ENCODE measurements at regions not wholly inside any gene's neighbourhood (a gene's known extent, or its start where the extent isn't known, plus 50 kb on each side); places are given as distances from the start of the nearest gene placed in this dataset.

- ATAC-seq (ENCODE audit: low read depth) (no peak), DNase-seq (no peak)
- ChIA-PET CTCF (no interaction called here), POLR2A (ENCODE audit: unreplicated experiment) (no interaction called here)
- H2AFZ ChIP-seq (replicated peaks; ENCODE audit: low read length, poor library complexity), result no peak overlapping the region
- no peak overlapping the region for H3K9ac ChIP-seq (ENCODE audit: low read depth, low read length)
- no peaks in the 10 kb centered on the region for H4K20me1 ChIP-seq (ENCODE audit: insufficient read depth, low read length)
- H4K8ac ChIP-seq (ENCODE audit: low read depth in 2 of 2, low read length in 2 of 2), result no peak overlapping the region
- in situ Hi-C loops (cut with MboI; ENCODE audit: low sequenced_read_pairs) (no loop called here), dilution Hi-C loops (cut with HindIII; ENCODE audit: low sequenced_read_pairs, unreplicated experiment) (no loop called here), intact Hi-C loops (cut with micrococcal nuclease) (no loop called here)
- H3K27me3 ChIP-seq (ENCODE audit: control insufficient read depth, insufficient read depth, low read length), result no peaks in the 10 kb centered on the region
- no peak for TF ChIP-seq BHLHE40 (IDR thresholded peaks at IDR 0.05; ENCODE audit: low read depth, low read length)
- TF ChIP-seq RFX5 (IDR thresholded peaks at IDR 0.05; ENCODE audit: low read depth, low read length), result no peak
- no peak for TF ChIP-seq MAZ (IDR thresholded peaks at IDR 0.05; ENCODE audit: borderline replicate concordance, low read depth, low read length)
- no peak for TF ChIP-seq SMC3 (IDR thresholded peaks at IDR 0.05; ENCODE audit: low read depth, low read length)
- no peak for TF ChIP-seq CHD1 (IDR thresholded peaks at IDR 0.05; ENCODE audit: low read depth, low read length)
- TF ChIP-seq RAD21 (IDR thresholded peaks at IDR 0.05; ENCODE audit: low read length), result no peak
- no peak for TF ChIP-seq CEBPB (IDR thresholded peaks at IDR 0.05; ENCODE audit: low read depth, low read length)
- no peak for TF ChIP-seq RCOR1 (IDR thresholded peaks at IDR 0.05; ENCODE audit: insufficient replicate concordance, low read length)
- no peak overlapping the region for H3K18ac ChIP-seq (ENCODE audit: low read depth, low read length)
- no peak overlapping the region for H3K4me3 ChIP-seq (ENCODE audit: insufficient read depth, low read depth, low read length)
- H3K9me3 ChIP-seq (ENCODE audit: control insufficient read depth, insufficient read depth, low read length), result no peaks in the 10 kb centered on the region
- H3K79me1 ChIP-seq (ENCODE audit: low read depth in 1 of 2, low read length in 2 of 2), result no peaks in the 10 kb centered on the region
- H3K14ac ChIP-seq (replicated peaks; ENCODE audit: low read depth, low read length), result no peak overlapping the region
- H3K4me1 ChIP-seq (ENCODE audit: control insufficient read depth, insufficient read depth, low read length), result no peaks in the 10 kb centered on the region
- H2AK9ac ChIP-seq (replicated peaks; ENCODE audit: low read depth, low read length, poor library complexity), result no peak overlapping the region
- no peak overlapping the region for H2AK5ac ChIP-seq (ENCODE audit: low read depth, low read length)
- H3K4ac ChIP-seq (ENCODE audit: low read depth, low read length), result no peak overlapping the region
- no peak overlapping the region for H2BK15ac ChIP-seq (ENCODE audit: low read depth, low read length)
- H3K4me2 ChIP-seq (ENCODE audit: low read depth, low read length), result no peak overlapping the region
- no peak overlapping the region for H4K5ac ChIP-seq (ENCODE audit: low read depth, low read length)
- no peak overlapping the region for H3K27ac ChIP-seq (ENCODE audit: insufficient read depth, low read length)
- H4K91ac ChIP-seq (ENCODE audit: insufficient read depth, low read depth, low read length), result no peak overlapping the region
- no peaks in the 10 kb centered on the region for H3K9me1 ChIP-seq (ENCODE audit: insufficient read depth, low read length)
- H3K23ac ChIP-seq (ENCODE audit: low read depth, low read length), result no peak overlapping the region
- no CpG with 5 or more reads among the region's 2 CpGs for WGBS, 2 experiments (ENCODE audit: extremely low coverage in 2 of 2, insufficient read length in 1 of 2)
- H2BK5ac ChIP-seq (ENCODE audit: low read depth, low read length, poor library complexity, severe bottlenecking), result no peak overlapping the region
- H2BK120ac ChIP-seq (ENCODE audit: low read depth, low read length), result no peak overlapping the region
- H2BK20ac ChIP-seq (ENCODE audit: low read depth, low read length), result no peak overlapping the region
- BruUV-seq (replicated peaks), result no TSS peak
- H3K36me3 ChIP-seq (ENCODE audit: control insufficient read depth, insufficient read depth, low read length), result no peaks in the 10 kb centered on the region
- no peak overlapping the region for H3K56ac ChIP-seq (ENCODE audit: extremely low read depth, insufficient read depth, low read length)
Measured at GRCh38 chr18:69143084-69143483, 257.6 kb upstream of the DOK6 start.
